CD1c-positive myeloid dendritic cell (primary cell): ENCODE measurements at regions not wholly inside any gene's neighbourhood (a gene's known extent, or its start where the extent isn't known, plus 50 kb on each side); places are given as distances from the start of the nearest gene placed in this dataset.

ENCODE experiments used
- DNase-seq: peaks from one replicate; pipeline ENCODE4 v3.0.0-alpha.2; 2016; ENCODE audit errors: extremely low spot score

DNA sequence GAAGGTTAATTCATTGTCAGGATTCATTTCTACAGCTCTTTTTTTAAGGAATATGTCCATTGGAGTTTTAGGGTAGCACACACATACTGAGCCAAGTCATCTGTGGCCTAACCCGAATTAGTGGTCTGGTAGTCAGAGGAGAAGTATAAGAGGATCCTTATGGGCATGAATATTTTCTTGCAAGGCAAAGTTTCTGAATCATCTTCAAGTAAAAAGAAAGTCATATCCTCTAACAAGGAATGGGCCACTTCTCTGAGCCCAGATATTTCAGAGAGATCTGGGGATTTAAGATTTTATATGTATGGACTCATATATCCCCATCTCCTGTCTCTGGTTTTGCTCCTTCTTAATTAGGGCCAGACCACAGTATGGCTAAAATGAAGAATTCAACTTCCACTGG lies 99.2 kb upstream of the CDH8 start:
- DNase-seq, result no peak

DNA sequence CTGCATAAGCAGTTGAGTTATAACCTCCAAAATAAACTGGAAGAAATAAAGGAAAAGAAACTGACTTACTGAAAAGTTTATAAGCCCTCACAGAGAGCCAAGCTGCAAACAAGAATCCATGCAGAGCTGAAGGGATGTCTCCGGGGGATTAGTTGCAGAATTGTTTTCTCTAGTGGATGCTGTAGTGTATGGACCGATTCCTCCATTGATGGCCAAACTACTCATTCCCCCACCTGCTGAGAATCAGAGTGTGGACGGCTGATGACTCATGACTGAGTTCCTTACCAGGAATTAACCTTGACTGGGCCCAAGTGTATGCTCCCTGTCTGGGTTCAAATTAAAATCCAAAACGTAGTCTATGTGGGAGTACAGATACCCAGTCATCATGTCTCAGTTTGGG lies 93.9 kb upstream of the CDH8 start:
- no peak for DNase-seq

DNA sequence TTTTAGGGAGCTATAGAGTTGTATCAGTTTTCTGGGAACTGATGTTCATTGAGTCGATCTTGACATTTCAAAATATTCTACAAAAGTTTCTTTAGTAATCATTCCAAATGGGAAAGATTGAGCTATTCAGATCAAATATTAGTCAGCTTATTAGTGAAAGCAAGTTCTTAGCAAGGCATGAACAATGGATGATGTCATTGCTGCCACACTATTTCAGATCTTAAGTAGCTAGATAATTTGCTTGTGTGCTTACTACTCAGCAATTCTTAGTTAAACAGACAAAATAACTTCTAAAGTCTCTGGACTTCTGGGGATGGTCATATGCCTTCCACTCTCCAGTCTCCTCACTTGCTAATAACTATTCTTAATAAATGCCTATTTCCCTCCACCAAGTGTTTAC lies 69.0 kb upstream of the CDH8 start:
- no peak for DNase-seq

DNA sequence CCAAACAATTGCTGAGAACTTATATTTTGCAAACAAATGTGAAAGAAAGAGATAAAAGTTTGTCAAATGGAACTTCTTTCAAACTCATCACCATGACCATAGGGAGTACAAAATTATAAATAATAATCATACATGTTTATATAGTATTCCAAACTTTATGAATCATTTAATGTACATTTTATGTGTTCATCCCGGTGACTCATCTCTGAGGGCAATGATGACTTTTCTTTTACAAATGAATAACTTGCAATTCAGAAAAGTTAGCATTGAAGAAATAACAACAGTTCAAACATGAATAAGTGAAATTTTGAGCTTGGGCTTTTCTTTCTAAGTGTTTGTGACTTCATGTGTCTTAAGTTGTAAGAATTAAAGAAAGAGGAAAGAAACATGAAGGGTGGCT lies 66.3 kb upstream of the CDH8 start:
- no peak for DNase-seq

DNA sequence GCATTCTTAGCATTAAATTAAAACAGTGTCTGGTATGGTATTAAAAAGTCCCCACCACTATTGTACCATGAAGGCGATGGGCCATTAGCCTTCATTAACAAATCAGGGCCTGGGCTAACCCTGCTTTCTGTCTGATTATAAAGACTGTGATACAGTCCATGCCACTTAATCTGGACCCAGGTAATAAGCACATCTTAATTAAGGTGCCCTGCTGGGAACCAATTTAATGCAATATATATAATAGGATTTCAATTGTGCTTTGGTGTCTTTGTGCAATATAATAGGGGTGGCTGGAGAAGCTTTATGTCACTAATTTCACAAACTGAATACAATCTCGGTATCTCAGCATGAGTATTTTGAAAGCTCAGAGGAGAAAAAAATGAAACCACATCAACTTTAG lies 64.4 kb upstream of the CDH8 start:
- DNase-seq, result no peak

DNA sequence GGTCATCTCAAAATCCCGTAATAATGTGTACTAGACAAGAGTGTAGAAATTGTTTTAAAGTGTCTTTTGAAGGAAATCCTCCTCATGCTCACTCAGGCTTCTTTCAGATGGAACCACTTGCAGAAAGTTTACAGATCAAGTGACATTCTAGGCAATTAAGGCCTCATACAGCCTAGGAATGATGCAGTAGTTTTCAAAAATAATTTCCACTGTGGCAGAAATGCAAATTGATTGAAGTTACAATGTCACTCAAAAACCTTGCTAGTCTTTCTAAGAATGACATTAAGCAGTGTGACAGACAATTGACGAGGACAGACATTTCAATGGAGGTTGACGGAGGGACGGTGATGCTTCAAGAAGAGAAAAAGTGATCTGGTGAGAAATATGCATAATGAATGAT lies 53.5 kb upstream of the CDH8 start:
- no peak for DNase-seq

DNA sequence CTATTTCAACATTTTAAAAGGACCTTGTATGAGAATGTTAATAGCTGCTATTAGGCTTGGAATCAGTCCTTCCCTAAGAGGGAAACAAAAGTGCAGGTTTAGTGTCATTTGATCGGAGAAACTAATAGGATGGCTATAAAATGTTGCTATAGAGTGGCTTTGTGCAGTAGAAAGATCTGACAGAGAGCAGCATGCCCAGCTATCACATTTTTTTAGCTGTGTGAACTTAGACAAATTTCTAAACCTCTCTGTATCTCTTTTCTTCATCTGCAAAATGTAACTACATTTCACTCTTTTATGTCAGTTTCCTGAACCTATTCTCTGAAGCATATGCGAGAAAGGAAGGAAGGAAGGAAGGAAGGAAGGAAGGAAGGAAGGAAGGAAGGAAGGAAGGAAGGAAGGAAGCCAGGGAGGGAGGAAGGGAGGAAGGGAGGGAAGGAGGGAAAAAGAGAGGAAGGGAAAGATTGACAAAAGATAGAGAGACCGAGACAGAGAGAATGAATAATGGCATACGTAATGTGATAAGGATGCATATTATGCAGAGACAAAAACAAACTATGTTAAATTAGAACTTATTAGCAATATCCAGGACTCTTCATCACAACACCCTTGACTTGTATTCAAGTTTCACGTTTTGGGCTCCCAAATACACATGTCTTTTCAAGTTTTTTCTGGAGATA lies 52.6 kb upstream of the CDH8 start:
- no peak for DNase-seq
